H1 (cell line): ENCODE measurements at regions not wholly inside any gene's neighbourhood (a gene's known extent, or its start where the extent isn't known, plus 50 kb on each side); places are given as distances from the start of the nearest gene placed in this dataset.

Experiments
- BRCA1 ChIP-seq: IDR thresholded peaks from 2 replicates; pipeline ENCODE4 v1.6.1; 2012; ENCODE audit warnings: low read depth, low read length, improper control_type of control experiment
- CHD7 ChIP-seq: fragments of 300-600 bp; sonication (generic); IDR thresholded peaks from 2 replicates; pipeline ENCODE4 v1.7.1; 2012; ENCODE audit warnings: low read length, moderate library complexity, mild to moderate bottlenecking, inconsistent platforms; ENCODE audit not compliant: insufficient replicate concordance
- KDM1A ChIP-seq: fragments of 200-600, 300-600 bp; sonication (generic); IDR thresholded peaks from 2 replicates; pipeline ENCODE4 v1.7.1; 2016; ENCODE audit warnings: mild to moderate bottlenecking, low read length, borderline replicate concordance
- MAFK ChIP-seq: IDR thresholded peaks from 2 replicates; pipeline ENCODE4 v1.6.1; 2012; ENCODE audit warnings: low read depth, mild to moderate bottlenecking, improper control_type of control experiment, low read length
- POU5F1 ChIP-seq: IDR thresholded peaks from 2 replicates; pipeline ENCODE4 v1.6.1; 2011; ENCODE audit warnings: low read depth, mild to moderate bottlenecking, low read length, moderate library complexity
- SIN3A ChIP-seq, 2 experiments: IDR thresholded peaks in 1 of 2; conservative IDR thresholded peaks in 1 of 2; 2 replicates each; pipeline ENCODE4 v1.6.1; 2011 to 2012; ENCODE audit warnings: low read length in 2 of 2, improper control_type of control experiment in 1 of 2, low read depth in 1 of 2, mild to moderate bottlenecking in 1 of 2
- SIRT6 ChIP-seq: IDR thresholded peaks from one replicate; pipeline ENCODE4 v1.7.1; 2012; ENCODE audit warnings: low read length, inconsistent platforms
- SUZ12 ChIP-seq: fragments of 200-600 bp; sonication (generic); IDR thresholded peaks from 2 replicates; pipeline ENCODE4 v1.6.1; 2012; ENCODE audit warnings: mild to moderate bottlenecking, inconsistent platforms, low read length, moderate library complexity, mixed read lengths

DNA sequence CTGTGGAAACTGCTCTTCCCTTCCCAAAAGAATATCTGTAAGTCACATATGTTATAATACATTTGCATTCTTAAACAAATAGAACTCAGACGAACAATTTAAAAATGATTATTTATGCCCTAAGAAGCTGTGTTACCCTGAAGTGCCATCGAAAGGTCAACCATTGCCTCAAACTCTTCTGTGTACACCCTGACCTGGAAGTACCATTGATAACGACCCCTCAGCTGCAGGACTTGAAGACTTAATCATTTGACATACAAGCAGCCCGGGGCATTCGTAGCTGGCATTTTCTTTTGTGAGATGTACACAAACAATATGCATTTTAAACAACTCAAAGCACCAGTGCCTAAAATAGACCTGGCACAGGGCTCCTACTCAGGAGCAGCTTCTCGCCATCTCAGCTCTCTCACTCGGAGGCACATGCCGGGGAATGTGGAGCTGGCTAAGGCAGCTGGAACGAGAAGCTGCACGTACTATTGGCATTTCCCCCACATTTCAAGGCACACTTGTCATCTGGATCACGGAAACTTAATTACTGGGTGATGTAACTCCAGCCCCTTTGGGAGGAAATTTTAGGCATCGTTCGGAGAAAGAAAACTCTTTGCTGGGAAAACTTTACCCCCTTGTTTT lies 170.0 kb upstream of the GALNT5 start (continued):
- TF ChIP-seq CHD7 (no peak), SIN3A (conservative IDR thresholded peaks at IDR 0.05 in 1 of 2, IDR thresholded peaks at IDR 0.05 in 1 of 2; ENCODE audit: low read depth in 1 of 2, low read length in 2 of 2) (no peak), KDM1A (no peak), MAFK (no peak), POU5F1 (no peak), BRCA1 (no peak), SUZ12 (no peak), SIRT6 (no peak)
